ENCODE measurements at regions not wholly inside any gene's neighbourhood (a gene's known extent, or its start where the extent isn't known, plus 50 kb on each side); places are given as distances from the start of the nearest gene placed in this dataset.
"Not testable (repeated sequence)": the region's sequence is repeated elsewhere in the genome, so short reads cannot be mapped to it uniquely, and the experiment has no call there.

GRCh38 chr1:61552630-61553305 lies 172.2 kb downstream of the TM2D1 start:
- DNase-seq (ENCODE audit: low read depth) = no peak
- no peak for TF ChIP-seq CTCF (conservative IDR thresholded peaks at IDR 0.05; ENCODE audit: low read depth, low read length)
- no peak overlapping the region for H3K4me3 ChIP-seq (ENCODE audit: low read depth, low read length)

- H3K4me3 ChIP-seq (ENCODE audit: low read depth, low read length); DNase-seq (ENCODE audit: low read depth): not testable (repeated sequence)
Measured at GRCh38 chr1:61547302-61547701, 177.6 kb downstream of the TM2D1 start.

- not testable (repeated sequence) for H3K4me3 ChIP-seq (ENCODE audit: low read depth, low read length); DNase-seq (ENCODE audit: low read depth)
Measured at GRCh38 chr1:61544870-61545269, 180.1 kb downstream of the TM2D1 start.

GRCh38 chr1:61543498-61543897 lies 181.4 kb downstream of the TM2D1 start:
- not testable (repeated sequence) for DNase-seq (ENCODE audit: low read depth); H3K4me3 ChIP-seq (ENCODE audit: low read depth, low read length)

- no peak overlapping the region for H3K4me3 ChIP-seq (ENCODE audit: low read depth, low read length)
- no peak for DNase-seq (ENCODE audit: low read depth)
- TF ChIP-seq CTCF (conservative IDR thresholded peaks at IDR 0.05; ENCODE audit: low read depth, low read length) = no peak
Measured at GRCh38 chr1:61539720-61540462, 185.1 kb downstream of the TM2D1 start.

GRCh38 chr1:61538228-61538627 lies 186.7 kb downstream of the TM2D1 start:
- no peak overlapping the region for H3K4me3 ChIP-seq (ENCODE audit: low read depth, low read length)
- no peak for DNase-seq (ENCODE audit: low read depth)
- TF ChIP-seq CTCF (conservative IDR thresholded peaks at IDR 0.05; ENCODE audit: low read depth, low read length) = no peak

- no peak overlapping the region for H3K4me3 ChIP-seq (ENCODE audit: low read depth, low read length)
- no peak for TF ChIP-seq CTCF (conservative IDR thresholded peaks at IDR 0.05; ENCODE audit: low read depth, low read length)
- DNase-seq (ENCODE audit: low read depth) = no peak
Measured at GRCh38 chr1:61536174-61537108, 188.5 kb downstream of the TM2D1 start.

- no peak for TF ChIP-seq CTCF (conservative IDR thresholded peaks at IDR 0.05; ENCODE audit: low read depth, low read length)
- no peak for DNase-seq (ENCODE audit: low read depth)
- H3K4me3 ChIP-seq (ENCODE audit: low read depth, low read length) = no peak overlapping the region
Measured at GRCh38 chr1:61534847-61535246, 190.1 kb downstream of the TM2D1 start.

Measured in choroid plexus epithelial cell (primary cell).